IPS-15b (cell line): ENCODE measurements at regions not wholly inside any gene's neighbourhood (a gene's known extent, or its start where the extent isn't known, plus 50 kb on each side); places are given as distances from the start of the nearest gene placed in this dataset.

ENCODE experiments used
- H3K27me3 ChIP-seq: one replicate; pipeline ENCODE4 v1.6.1; 2013; ENCODE audit warnings: low read length; ENCODE audit not compliant: control insufficient read depth, insufficient read depth
- H3K36me3 ChIP-seq: one replicate; pipeline ENCODE4 v1.6.1; 2013; ENCODE audit warnings: low read length; ENCODE audit not compliant: control insufficient read depth, insufficient read depth
- H3K4me1 ChIP-seq: one replicate; pipeline ENCODE4 v1.6.1; 2013; ENCODE audit warnings: mild to moderate bottlenecking, low read length; ENCODE audit not compliant: control insufficient read depth, insufficient read depth
- H3K4me3 ChIP-seq: one replicate; pipeline ENCODE4 v1.5.1; 2013; ENCODE audit warnings: low read depth, low read length
- H3K9ac ChIP-seq: one replicate; pipeline ENCODE4 v1.6.1; 2013; ENCODE audit warnings: low read depth, mild to moderate bottlenecking, low read length
- H3K9me3 ChIP-seq: one replicate; pipeline ENCODE4 v1.6.1; 2013; ENCODE audit warnings: mild to moderate bottlenecking, low read length; ENCODE audit not compliant: control insufficient read depth, insufficient read depth

DNA sequence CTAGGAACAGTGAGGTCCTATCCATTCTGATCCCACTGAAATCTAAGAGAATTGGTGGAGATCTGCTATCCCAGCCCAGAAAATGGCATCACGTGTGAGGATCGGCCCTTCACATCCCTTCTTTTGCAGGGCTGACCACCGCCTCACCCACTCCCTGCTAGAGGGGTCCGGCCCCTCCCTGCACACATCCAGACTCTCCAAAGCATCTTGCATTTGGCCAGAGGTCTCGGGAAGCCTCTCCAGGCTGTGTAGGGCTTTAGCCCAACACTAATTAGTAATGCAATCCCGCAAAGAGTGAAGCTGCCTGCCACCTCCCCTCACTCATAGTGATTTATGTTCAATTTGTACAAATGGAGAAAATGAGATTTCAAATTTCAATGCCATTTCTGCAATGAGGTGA is 434.4 kb upstream of the ZFHX3 start:
- no peak overlapping the region for H3K4me3 ChIP-seq
- H3K4me1 ChIP-seq: peaks cover 11% of the 10 kb centered on the region
- no peaks in the 10 kb centered on the region for H3K36me3 ChIP-seq
- no peaks in the 10 kb centered on the region for H3K9me3 ChIP-seq
- H3K9ac ChIP-seq: no peak overlapping the region
- peaks cover 4% of the 10 kb centered on the region for H3K27me3 ChIP-seq

DNA sequence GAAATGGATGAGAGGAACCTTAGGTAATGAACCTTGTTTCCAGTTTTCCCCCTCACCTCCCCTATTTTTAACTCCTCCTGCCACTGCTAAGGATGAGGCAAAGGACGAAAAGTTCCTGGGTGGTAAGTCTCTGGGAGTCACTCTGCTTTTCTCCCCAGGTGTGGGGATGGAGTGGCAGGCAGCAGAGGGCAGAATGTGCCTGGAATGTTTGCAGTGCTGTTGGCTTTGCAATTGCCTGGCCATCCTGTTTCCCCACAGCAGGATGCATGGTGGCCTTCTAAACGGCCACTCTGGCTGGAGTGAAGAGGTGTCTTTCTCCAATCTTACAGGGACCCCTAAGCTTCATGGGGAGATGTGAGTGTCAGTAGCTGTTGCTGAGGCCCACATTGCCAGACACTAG is 432.5 kb upstream of the ZFHX3 start:
- Histone ChIP-seq H3K9me3 (no peaks in the 10 kb centered on the region), H3K9ac (no peak overlapping the region), H3K4me1 (peaks cover 11% of the 10 kb centered on the region), H3K4me3 (no peak overlapping the region), H3K27me3 (peaks cover 4% of the 10 kb centered on the region), H3K36me3 (no peaks in the 10 kb centered on the region)

DNA sequence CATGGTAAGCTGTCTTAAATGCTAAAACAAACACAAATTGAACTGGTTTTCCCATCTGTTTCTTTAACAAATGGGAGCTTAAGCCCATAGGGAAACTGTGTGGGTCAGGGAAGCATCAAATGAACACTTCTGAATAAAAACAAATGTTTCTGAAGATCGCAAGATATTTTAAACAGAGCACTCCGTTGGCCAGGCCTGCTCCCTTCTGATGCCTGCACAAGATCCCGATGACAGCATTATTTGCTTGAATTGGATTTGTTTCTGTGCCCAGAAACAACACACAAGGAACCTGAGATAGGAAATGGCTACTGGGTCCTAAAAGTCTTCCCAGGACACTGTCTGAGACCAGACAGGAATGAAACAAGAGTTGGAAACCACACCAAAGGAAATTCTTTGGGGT is 425.8 kb upstream of the ZFHX3 start:
- Histone ChIP-seq H3K27me3 (no peaks in the 10 kb centered on the region), H3K36me3 (no peaks in the 10 kb centered on the region), H3K4me3 (no peak overlapping the region), H3K4me1 (no peaks in the 10 kb centered on the region), H3K9me3 (no peaks in the 10 kb centered on the region), H3K9ac (no peak overlapping the region)

DNA sequence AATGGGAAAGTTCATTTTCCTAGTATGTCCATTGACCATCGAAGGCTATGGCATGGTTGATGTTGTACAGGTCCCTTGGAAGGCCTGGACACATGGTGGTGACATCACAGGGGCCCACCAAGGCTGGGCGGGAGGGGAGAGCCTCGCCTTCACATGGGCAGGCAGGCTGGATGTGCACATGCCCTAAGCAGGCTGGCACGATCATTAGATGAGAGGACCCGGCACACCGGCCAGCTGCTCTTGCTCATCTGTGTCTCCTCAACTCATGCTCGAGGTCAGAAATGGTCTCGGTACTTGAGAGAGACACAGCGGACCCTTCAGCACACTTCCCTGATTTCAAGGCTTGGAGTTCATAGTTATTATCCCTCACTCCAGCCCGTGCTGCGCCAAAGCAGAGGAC is 416.9 kb upstream of the ZFHX3 start:
- H3K27me3 ChIP-seq: no peaks in the 10 kb centered on the region

DNA sequence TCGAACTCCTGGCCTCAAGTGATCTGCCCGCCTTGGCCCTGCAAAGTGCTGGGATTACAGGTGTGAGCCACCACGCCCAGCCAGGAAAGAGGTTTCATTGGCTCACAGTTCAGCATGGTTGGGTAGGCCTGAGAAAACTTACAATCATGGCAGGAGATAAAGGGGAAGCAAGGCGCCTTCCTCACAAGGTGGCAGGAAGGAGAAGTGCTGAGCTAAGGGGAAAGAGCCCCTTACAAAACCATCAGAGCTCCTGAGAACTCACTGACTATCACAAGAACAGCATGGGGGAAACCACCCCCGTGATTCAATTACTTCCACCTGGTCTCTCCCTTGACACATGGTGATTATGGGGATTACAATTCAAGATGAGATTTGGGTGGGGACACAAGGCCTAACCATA is 411.7 kb upstream of the ZFHX3 start:
- no peak overlapping the region for H3K4me3 ChIP-seq
- H3K9me3 ChIP-seq: no peaks in the 10 kb centered on the region
- no peaks in the 10 kb centered on the region for H3K36me3 ChIP-seq
- no peaks in the 10 kb centered on the region for H3K27me3 ChIP-seq
- peaks cover 6% of the 10 kb centered on the region for H3K4me1 ChIP-seq
- no peak overlapping the region for H3K9ac ChIP-seq

More for the DNA sequence above, 416.9 kb upstream of the ZFHX3 start:
- H3K36me3 ChIP-seq: no peaks in the 10 kb centered on the region
- H3K9ac ChIP-seq: no peak overlapping the region
- no peaks in the 10 kb centered on the region for H3K9me3 ChIP-seq
- no peak overlapping the region for H3K4me3 ChIP-seq
- peaks cover 4% of the 10 kb centered on the region for H3K4me1 ChIP-seq

DNA sequence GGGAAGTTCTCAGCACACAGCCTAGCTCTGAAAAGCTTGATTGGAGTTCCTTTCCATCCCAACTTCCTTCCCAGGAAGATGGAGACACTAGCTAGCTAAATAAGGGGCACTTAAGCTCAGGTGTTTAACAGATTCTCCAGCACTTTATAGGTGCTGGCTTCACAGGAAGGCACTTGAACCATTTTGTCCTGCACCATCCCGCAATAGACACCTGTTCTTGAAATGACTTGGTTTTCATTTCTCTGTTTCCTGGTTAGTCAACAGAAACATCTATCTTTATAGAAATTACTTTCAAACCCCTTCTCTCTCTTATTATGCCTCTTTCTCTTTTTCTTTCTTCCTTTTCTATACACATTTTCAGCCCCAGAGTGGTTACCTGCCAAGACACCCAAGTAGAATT is 409.9 kb upstream of the ZFHX3 start:
- H3K9me3 ChIP-seq: no peaks in the 10 kb centered on the region
- no peaks in the 10 kb centered on the region for H3K36me3 ChIP-seq
- H3K4me3 ChIP-seq: no peak overlapping the region
- no peaks in the 10 kb centered on the region for H3K27me3 ChIP-seq
- H3K4me1 ChIP-seq: peaks cover 3% of the 10 kb centered on the region
- no peak overlapping the region for H3K9ac ChIP-seq

DNA sequence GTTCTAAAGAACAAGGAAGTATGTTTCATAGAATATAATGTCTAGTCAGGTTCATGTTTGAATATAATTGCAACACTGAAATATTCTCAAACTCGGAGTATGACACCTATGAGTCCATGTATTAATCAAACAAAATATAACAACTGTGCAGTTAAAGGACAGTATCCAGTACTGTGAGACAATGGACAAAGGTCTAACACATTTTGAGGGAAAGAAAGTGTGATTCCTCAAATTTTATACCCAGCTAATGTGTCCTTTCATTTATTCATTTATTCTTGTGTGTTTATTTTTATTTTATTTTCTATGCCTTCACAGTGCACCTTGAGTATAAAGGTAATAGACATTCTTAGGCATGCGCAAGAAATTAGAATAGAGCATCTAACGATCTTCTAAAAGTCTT is 401.0 kb upstream of the ZFHX3 start:
- H3K4me1 ChIP-seq: no peaks in the 10 kb centered on the region
- H3K9ac ChIP-seq: no peak overlapping the region
- no peaks in the 10 kb centered on the region for H3K9me3 ChIP-seq
- no peak overlapping the region for H3K4me3 ChIP-seq
- H3K27me3 ChIP-seq: no peaks in the 10 kb centered on the region
- H3K36me3 ChIP-seq: no peaks in the 10 kb centered on the region

DNA sequence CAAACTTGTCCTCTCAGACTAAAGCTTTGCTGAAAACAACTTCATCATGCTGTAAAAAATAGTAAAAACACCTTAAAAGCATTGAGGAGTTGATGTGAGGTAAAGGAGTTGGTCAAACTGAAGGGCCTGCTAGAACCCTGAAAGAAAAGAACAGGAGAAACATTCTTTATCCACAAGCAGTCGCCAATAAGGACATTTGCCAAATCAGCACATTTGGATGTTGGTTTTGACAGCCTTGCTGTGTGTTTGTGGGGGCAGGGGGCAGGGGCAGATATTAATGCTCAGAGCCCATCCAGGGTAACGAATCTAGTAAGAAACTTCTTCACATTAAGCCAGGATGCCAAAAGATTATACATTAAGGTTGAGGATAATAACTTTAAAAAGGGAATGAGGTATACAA is 399.9 kb upstream of the ZFHX3 start:
- H3K9ac ChIP-seq: no peak overlapping the region
- no peaks in the 10 kb centered on the region for H3K4me1 ChIP-seq
- no peaks in the 10 kb centered on the region for H3K27me3 ChIP-seq
- no peaks in the 10 kb centered on the region for H3K9me3 ChIP-seq
- H3K36me3 ChIP-seq: no peaks in the 10 kb centered on the region
- H3K4me3 ChIP-seq: no peak overlapping the region

DNA sequence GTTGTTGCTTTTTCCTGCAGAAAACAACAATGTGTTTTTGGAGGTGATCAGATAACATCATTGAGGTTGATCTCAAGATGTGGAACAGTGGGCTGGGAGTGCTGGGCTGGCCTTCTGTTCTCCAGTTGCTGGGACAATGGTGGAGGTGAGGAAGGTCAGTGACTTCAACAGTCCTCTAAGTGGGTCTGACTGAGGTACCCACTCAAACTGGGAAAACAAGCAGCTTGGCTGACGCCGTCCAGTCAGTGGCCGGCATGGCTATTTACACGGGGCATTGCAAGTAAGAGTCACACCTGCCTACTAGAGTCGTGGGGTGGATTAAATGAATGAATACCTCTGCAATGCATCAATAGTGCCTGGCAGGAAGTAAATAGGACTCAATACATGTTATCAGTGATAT is 386.7 kb upstream of the ZFHX3 start:
- Histone ChIP-seq H3K36me3 (no peaks in the 10 kb centered on the region), H3K4me3 (no peak overlapping the region), H3K4me1 (peaks cover 5% of the 10 kb centered on the region), H3K9ac (no peak overlapping the region), H3K27me3 (no peaks in the 10 kb centered on the region), H3K9me3 (no peaks in the 10 kb centered on the region)

DNA sequence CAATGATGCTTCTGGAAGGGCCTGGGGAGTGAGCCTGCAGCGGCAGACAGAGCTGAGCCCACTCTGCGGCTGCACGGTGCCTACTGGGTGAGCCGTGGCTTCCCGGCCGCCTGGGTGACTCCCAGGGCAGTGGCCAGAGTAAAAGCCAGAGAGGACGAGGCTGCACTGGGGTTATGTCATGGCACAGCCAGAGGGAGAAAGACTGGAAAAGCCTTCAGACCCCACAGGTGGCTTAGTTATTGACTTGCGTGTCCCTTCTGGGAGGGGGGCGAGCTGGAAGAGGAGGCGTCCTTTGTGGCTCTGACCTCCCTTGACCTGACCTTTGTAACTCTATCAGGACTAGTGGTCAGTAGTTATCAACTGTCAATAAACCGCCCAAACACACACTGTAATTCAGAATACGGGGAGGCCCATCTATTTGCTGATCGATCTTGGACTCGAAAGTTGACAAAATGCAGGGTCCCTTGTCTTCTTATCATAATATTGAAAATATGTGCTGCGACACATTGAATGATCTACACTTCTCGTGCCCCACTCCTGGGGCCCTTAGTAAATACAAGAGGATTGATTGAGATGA is 385.9 kb upstream of the ZFHX3 start:
- no peaks in the 10 kb centered on the region for H3K36me3 ChIP-seq
- H3K27me3 ChIP-seq: no peaks in the 10 kb centered on the region
- H3K9ac ChIP-seq: no peak overlapping the region
- H3K4me3 ChIP-seq: no peak overlapping the region
- H3K9me3 ChIP-seq: no peaks in the 10 kb centered on the region
- H3K4me1 ChIP-seq: peaks cover 5% of the 10 kb centered on the region

DNA sequence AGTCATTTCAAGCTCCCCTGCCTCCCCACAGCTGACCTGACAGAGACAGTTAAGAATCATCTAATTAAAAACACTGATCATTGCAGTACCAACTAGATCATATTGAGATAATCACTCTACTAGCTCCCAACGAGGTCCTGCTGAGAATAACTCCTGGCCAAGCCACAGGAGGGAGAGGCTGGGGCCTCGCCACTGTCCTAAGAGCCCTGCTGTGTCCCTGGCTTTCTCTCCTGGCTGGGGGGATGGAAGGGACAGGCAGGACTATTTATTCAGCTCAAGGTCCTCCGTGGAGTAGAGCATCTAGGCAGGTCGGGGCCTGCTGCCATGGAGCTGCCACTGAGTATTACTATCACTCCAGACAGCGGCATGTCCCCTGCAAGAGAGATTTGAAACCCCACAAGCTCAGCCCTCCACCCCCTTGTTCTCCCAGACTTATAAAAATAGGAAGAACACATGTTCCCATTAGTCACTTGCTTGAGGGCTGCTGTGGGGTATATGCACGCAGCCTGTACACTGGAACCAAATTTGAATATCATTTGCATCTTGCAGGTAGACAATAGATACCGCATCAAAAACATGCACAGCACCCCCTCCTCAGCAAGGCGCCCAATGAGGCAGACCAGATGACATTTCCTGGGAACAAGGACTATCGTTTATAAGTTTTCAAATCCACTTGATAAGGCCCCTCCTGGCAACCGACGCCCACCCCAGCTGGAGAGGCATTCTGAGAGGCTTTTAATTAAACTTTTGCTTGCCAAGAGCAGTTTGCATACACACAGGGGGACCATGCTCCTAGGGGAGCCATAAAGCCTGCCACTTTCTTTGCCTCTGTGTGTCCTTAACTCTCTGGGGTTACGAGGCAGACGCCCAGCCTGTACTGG is 385.2 kb upstream of the ZFHX3 start:
- H3K9ac ChIP-seq: no peak overlapping the region
- H3K36me3 ChIP-seq: no peaks in the 10 kb centered on the region
- no peaks in the 10 kb centered on the region for H3K9me3 ChIP-seq
- peaks cover 5% of the 10 kb centered on the region for H3K4me1 ChIP-seq
- H3K27me3 ChIP-seq: no peaks in the 10 kb centered on the region
- H3K4me3 ChIP-seq: no peak overlapping the region

DNA sequence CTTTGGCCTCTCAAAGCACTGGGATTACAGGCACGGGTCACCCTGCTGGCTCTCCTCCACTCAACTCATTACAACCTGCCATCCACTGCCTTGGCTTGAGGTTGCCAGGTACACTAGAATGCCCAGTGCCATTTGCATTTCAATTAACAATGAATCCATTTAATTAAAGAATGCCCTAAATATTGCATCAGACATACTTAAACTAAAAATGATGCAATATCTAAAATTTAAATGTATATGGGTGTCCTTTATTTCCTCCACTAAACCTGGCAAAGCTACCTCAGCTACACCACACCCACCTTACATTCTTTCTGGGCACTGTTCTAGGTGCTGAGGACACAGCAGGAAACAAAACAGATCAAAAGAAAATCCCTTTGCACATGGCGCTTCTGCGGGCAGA is 382.2 kb upstream of the ZFHX3 start:
- H3K9ac ChIP-seq: no peak overlapping the region
- H3K36me3 ChIP-seq: no peaks in the 10 kb centered on the region
- no peaks in the 10 kb centered on the region for H3K27me3 ChIP-seq
- H3K9me3 ChIP-seq: no peaks in the 10 kb centered on the region
- H3K4me3 ChIP-seq: no peak overlapping the region
- peaks cover 5% of the 10 kb centered on the region for H3K4me1 ChIP-seq
